Left ventricle myocardium inferior (tissue), 1 donor: ENCODE measurements at regions not wholly inside any gene's neighbourhood (a gene's known extent, or its start where the extent isn't known, plus 50 kb on each side); places are given as distances from the start of the nearest gene placed in this dataset.

ENCODE experiments used
- DNase-seq: peaks from one replicate; pipeline ENCODE4 v3.0.0-alpha.2; 2020
- H3K27ac ChIP-seq: fragments of 200-600 bp; replicated peaks from 2 replicates; pipeline ENCODE4 v1.8.0; 2021
- H3K27me3 ChIP-seq: fragments of 200-600 bp; 2 replicates; pipeline ENCODE4 v1.8.0; 2021; ENCODE audit warnings: low read depth
- H3K36me3 ChIP-seq: fragments of 200-600 bp; 2 replicates; pipeline ENCODE4 v1.8.0; 2021
- H3K4me1 ChIP-seq: fragments of 200-600 bp; 2 replicates; pipeline ENCODE4 v1.8.0; 2021
- H3K4me3 ChIP-seq: fragments of 200-600 bp; 2 replicates; pipeline ENCODE4 v1.8.0; 2021; ENCODE audit warnings: mild to moderate bottlenecking, moderate library complexity
- H3K9me3 ChIP-seq: fragments of 200-600 bp; replicated peaks from 2 replicates; pipeline ENCODE4 v1.8.0; 2021
- intact Hi-C: fragments of 100-400 bp; cut with micrococcal nuclease; formaldehyde crosslinking; loops from one replicate; pipeline ENCODE4 v1.11.0; 2022
- TF ChIP-seq, protein P1 (sequence below): fragments of 200-600 bp; IDR thresholded peaks from 2 replicates; pipeline ENCODE4 v1.8.0; 2021; ENCODE audit warnings: antibody characterized with exemption, mild to moderate bottlenecking, borderline replicate concordance
- donor health status: DM: no; HTN: yes; CAD: no; lungs with severe emphysema.

GRCh38 chr5:144084971-144085370, 85.5 kb downstream of the YIPF5 start:
- intact Hi-C loops, result no loop called here
- Histone ChIP-seq H3K9me3 (peaks cover 24% of the 10 kb centered on the region), H3K27me3 (no peaks in the 10 kb centered on the region), H3K4me1 (peaks cover 15% of the 10 kb centered on the region), H3K36me3 (no peaks in the 10 kb centered on the region), H3K4me3 (no peak overlapping the region), H3K27ac (no peak overlapping the region)
- TF ChIP-seq, protein P1, sequence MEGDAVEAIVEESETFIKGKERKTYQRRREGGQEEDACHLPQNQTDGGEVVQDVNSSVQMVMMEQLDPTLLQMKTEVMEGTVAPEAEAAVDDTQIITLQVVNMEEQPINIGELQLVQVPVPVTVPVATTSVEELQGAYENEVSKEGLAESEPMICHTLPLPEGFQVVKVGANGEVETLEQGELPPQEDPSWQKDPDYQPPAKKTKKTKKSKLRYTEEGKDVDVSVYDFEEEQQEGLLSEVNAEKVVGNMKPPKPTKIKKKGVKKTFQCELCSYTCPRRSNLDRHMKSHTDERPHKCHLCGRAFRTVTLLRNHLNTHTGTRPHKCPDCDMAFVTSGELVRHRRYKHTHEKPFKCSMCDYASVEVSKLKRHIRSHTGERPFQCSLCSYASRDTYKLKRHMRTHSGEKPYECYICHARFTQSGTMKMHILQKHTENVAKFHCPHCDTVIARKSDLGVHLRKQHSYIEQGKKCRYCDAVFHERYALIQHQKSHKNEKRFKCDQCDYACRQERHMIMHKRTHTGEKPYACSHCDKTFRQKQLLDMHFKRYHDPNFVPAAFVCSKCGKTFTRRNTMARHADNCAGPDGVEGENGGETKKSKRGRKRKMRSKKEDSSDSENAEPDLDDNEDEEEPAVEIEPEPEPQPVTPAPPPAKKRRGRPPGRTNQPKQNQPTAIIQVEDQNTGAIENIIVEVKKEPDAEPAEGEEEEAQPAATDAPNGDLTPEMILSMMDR, result no peak
- DNase-seq, result no peak

DNA sequence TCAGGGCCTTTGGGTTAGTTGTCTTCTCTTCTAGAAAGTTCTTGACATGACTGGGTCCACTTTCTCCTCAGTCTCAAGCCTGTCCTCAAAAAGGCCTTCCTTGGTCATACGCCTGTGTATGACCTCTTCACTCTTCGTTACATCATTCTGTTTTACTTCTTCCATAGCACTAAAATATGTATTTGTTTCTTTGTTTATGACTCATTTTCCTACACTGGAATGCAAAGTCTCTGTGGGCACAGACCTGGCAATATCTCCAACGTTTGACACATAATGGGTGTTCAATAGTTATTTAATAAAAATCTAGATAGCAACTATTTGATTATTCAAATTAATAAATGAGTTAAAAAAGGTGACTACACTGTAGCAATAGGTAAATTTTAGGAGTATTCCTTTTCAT, 85.1 kb downstream of the YIPF5 start:
- H3K4me3 ChIP-seq, result no peak overlapping the region
- no peak for DNase-seq
- H3K4me1 ChIP-seq, result peaks cover 15% of the 10 kb centered on the region
- no peaks in the 10 kb centered on the region for H3K27me3 ChIP-seq
- H3K36me3 ChIP-seq, result no peaks in the 10 kb centered on the region
- no peak overlapping the region for H3K27ac ChIP-seq
- TF ChIP-seq, protein P1, result no peak
- peaks cover 20% of the 10 kb centered on the region for H3K9me3 ChIP-seq
- intact Hi-C loops, result no loop called here

GRCh38 chr5:144086295-144086694, 84.2 kb downstream of the YIPF5 start:
- H3K9me3 ChIP-seq, result peaks cover 12% of the 10 kb centered on the region
- TF ChIP-seq, protein P1, result no peak
- no peak overlapping the region for H3K27ac ChIP-seq
- intact Hi-C loops, result no loop called here
- no peaks in the 10 kb centered on the region for H3K27me3 ChIP-seq
- H3K4me1 ChIP-seq, result peaks cover 15% of the 10 kb centered on the region
- no peak overlapping the region for H3K4me3 ChIP-seq
- H3K36me3 ChIP-seq, result no peaks in the 10 kb centered on the region
- DNase-seq, result no peak

DNA sequence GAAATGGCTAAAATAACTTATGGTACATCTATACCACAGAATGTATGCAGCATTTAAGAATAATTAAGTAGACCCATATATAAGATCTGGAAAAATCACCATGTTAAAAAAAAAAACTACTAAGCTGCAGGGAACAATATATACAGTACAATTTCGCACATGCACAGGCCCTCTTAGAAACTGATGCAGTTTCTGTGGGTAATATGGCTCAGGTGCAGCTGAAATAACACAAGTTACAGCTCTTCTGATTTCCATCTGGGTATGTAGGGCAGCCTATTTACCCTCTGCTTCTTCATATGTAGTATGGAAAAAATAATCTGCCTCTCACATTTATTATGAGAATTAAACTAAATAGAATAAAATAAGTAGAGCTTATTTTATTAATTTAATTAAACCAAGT, 82.9 kb downstream of the YIPF5 start:
- intact Hi-C loops, result no loop called here
- H3K9me3 ChIP-seq, result no peaks in the 10 kb centered on the region
- no peaks in the 10 kb centered on the region for H3K27me3 ChIP-seq
- DNase-seq, result no peak
- TF ChIP-seq, protein P1, result no peak
- peaks cover 15% of the 10 kb centered on the region for H3K4me1 ChIP-seq
- H3K27ac ChIP-seq, result no peak overlapping the region
- no peaks in the 10 kb centered on the region for H3K36me3 ChIP-seq
- H3K4me3 ChIP-seq, result no peak overlapping the region

- Histone ChIP-seq H3K4me1 (peaks cover 15% of the 10 kb centered on the region), H3K27me3 (no peaks in the 10 kb centered on the region)
Measured at GRCh38 chr5:144088206-144089064, 82.0 kb downstream of the YIPF5 start.

More at GRCh38 chr5:144088206-144089064, 82.0 kb downstream of the YIPF5 start:
- H3K4me3 ChIP-seq, result no peak overlapping the region
- no peaks in the 10 kb centered on the region for H3K36me3 ChIP-seq
- DNase-seq, result no peak
- no peak overlapping the region for H3K27ac ChIP-seq
- intact Hi-C loops, result no loop called here
- no peaks in the 10 kb centered on the region for H3K9me3 ChIP-seq
- TF ChIP-seq, protein P1, result no peak
